ENCODE measurements at regions not wholly inside any gene's neighbourhood (a gene's known extent, or its start where the extent isn't known, plus 50 kb on each side); places are given as distances from the start of the nearest gene placed in this dataset.
"Not testable (repeated sequence)": the region's sequence is repeated elsewhere in the genome, so short reads cannot be mapped to it uniquely, and the experiment has no call there.

DNA sequence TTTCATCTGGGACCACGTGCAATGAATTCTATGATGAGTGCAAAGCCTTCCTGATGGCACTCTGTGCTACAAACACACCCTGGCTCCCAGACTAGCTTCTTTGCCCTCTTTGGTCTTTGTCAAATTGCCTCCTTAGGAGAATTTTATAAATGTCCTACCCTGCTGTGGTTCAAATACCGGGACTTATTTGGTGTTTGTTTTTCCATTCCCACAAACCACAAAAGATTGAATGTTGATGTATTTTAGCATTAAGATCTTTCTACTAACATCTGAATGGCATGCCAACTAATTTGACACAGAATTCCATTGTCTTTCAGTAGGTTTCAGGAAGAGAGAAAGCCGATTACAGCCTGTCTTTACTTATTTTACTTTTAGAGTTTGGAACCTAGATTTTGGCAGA, 424.2 kb upstream of the SLC35B3 start:
- TF ChIP-seq CTCF (IDR thresholded peaks at IDR 0.05): no peak
- TF ChIP-seq POLR2A (IDR thresholded peaks at IDR 0.05): no peak
- intact Hi-C loops (cut with DNase I; ENCODE audit: low total_unique reads): no loop called here
- Histone ChIP-seq H3K36me3 (no peaks in the 10 kb centered on the region), H3K4me3 (no peak overlapping the region), H3K4me1 (no peaks in the 10 kb centered on the region), H3K27me3 (no peaks in the 10 kb centered on the region), H3K27ac (no peak overlapping the region), H3K9me3 (no peaks in the 10 kb centered on the region)
- DNase-seq: no peak

DNA sequence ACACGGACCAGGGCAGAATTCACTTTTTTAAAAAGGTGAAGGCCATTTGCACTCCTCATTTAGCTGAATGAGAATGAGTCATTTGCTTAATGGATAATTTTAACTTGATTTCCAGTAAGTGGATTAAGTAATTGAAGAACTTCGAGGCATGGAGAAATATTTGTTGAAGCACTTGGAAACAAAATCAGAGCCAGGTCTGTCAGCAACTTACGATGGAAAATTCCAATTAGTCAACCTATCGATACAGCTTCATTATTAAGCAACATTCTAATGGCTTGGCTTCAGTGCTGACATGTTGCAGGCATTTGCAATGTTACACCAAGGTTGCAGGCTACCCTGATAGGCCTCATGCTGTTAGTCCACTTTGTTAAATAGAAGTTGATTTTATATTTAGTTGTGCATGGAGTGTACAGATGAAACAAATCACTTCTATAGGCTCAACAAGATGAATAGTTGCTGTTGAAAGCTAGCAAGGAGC, 423.5 kb upstream of the SLC35B3 start:
- intact Hi-C loops (cut with DNase I; ENCODE audit: low total_unique reads): no loop called here
- Histone ChIP-seq H3K27me3 (no peaks in the 10 kb centered on the region), H3K9me3 (no peaks in the 10 kb centered on the region), H3K4me3 (no peak overlapping the region), H3K27ac (no peak overlapping the region), H3K36me3 (no peaks in the 10 kb centered on the region), H3K4me1 (no peaks in the 10 kb centered on the region)
- DNase-seq: no peak
- no peak for TF ChIP-seq POLR2A (IDR thresholded peaks at IDR 0.05)
- no peak for TF ChIP-seq CTCF (IDR thresholded peaks at IDR 0.05)

DNA sequence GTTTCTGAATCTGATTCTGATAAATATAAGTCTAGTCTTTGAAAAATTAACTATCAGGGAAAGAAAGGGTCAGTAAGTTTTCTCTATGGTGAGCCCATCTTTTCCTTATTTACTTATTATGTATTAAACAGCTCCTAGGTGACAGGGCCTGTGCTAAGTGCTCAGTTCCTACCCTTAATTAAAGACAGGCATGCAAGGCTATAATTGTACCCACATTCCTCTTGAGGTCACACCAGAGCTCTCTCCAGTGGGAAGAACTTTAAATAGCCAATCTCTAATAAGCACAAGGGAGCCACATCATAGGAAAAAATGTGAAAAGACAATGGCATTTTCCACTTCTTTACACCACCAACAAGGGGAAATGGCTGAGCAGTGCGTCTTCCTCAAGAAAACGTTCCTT, 421.8 kb upstream of the SLC35B3 start:
- Histone ChIP-seq H3K9me3 (no peaks in the 10 kb centered on the region), H3K4me1 (no peaks in the 10 kb centered on the region), H3K27me3 (no peaks in the 10 kb centered on the region), H3K4me3 (no peak overlapping the region), H3K27ac (no peak overlapping the region), H3K36me3 (no peaks in the 10 kb centered on the region)
- DNase-seq: no peak
- intact Hi-C loops (cut with DNase I; ENCODE audit: low total_unique reads): no loop called here
- no peak for TF ChIP-seq CTCF (IDR thresholded peaks at IDR 0.05)
- no peak for TF ChIP-seq POLR2A (IDR thresholded peaks at IDR 0.05)

- no peaks in the 10 kb centered on the region for H3K4me1 ChIP-seq
- H3K4me3 ChIP-seq: no peak overlapping the region
- intact Hi-C loops (cut with DNase I; ENCODE audit: low total_unique reads): no loop called here
- DNase-seq: no peak
- no peaks in the 10 kb centered on the region for H3K36me3 ChIP-seq
- H3K27me3 ChIP-seq: no peaks in the 10 kb centered on the region
- no peaks in the 10 kb centered on the region for H3K9me3 ChIP-seq
- H3K27ac ChIP-seq: no peak overlapping the region
- TF ChIP-seq POLR2A (IDR thresholded peaks at IDR 0.05): no peak
- no peak for TF ChIP-seq CTCF (IDR thresholded peaks at IDR 0.05)
Observed at GRCh38 chr6:8855411-8855810, 420.1 kb upstream of the SLC35B3 start.

GRCh38 chr6:8852332-8852731, 417.0 kb upstream of the SLC35B3 start:
- no peak for DNase-seq
- intact Hi-C loops (cut with DNase I; ENCODE audit: low total_unique reads): no loop called here

DNA sequence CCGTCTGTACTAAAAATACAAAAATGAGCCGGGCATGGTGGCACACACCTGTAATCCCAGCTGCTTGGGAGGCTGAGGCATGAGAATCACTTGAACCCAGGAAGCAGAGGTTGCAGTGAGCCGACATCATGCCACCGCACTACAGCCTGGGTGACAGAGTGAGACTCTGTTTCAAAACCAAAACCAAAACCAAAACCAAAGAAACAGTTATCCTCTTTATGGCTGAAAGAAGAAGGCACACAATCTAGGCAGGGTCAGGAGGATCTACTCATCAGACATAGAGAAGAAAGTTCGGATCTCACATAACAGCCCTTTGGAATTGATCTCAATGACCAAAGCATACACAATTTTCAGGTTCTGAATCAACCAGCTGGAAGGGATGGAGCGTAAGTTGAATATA, 411.3 kb upstream of the SLC35B3 start:
- H3K4me3 ChIP-seq; DNase-seq; H3K27me3 ChIP-seq; intact Hi-C loops (cut with DNase I; ENCODE audit: low total_unique reads); H3K27ac ChIP-seq; H3K36me3 ChIP-seq; H3K9me3 ChIP-seq; H3K4me1 ChIP-seq: not testable (repeated sequence)

More at GRCh38 chr6:8852332-8852731, 417.0 kb upstream of the SLC35B3 start:
- Histone ChIP-seq H3K27me3 (no peaks in the 10 kb centered on the region), H3K4me1 (no peaks in the 10 kb centered on the region), H3K4me3 (no peak overlapping the region), H3K27ac (no peak overlapping the region), H3K9me3 (no peaks in the 10 kb centered on the region), H3K36me3 (no peaks in the 10 kb centered on the region)
- TF ChIP-seq POLR2A (IDR thresholded peaks at IDR 0.05) (no peak), CTCF (IDR thresholded peaks at IDR 0.05) (no peak)

All from uterus (tissue), 3 donors.